ENCODE measurements at regions not wholly inside any gene's neighbourhood (a gene's known extent, or its start where the extent isn't known, plus 50 kb on each side); places are given as distances from the start of the nearest gene placed in this dataset.

DNA sequence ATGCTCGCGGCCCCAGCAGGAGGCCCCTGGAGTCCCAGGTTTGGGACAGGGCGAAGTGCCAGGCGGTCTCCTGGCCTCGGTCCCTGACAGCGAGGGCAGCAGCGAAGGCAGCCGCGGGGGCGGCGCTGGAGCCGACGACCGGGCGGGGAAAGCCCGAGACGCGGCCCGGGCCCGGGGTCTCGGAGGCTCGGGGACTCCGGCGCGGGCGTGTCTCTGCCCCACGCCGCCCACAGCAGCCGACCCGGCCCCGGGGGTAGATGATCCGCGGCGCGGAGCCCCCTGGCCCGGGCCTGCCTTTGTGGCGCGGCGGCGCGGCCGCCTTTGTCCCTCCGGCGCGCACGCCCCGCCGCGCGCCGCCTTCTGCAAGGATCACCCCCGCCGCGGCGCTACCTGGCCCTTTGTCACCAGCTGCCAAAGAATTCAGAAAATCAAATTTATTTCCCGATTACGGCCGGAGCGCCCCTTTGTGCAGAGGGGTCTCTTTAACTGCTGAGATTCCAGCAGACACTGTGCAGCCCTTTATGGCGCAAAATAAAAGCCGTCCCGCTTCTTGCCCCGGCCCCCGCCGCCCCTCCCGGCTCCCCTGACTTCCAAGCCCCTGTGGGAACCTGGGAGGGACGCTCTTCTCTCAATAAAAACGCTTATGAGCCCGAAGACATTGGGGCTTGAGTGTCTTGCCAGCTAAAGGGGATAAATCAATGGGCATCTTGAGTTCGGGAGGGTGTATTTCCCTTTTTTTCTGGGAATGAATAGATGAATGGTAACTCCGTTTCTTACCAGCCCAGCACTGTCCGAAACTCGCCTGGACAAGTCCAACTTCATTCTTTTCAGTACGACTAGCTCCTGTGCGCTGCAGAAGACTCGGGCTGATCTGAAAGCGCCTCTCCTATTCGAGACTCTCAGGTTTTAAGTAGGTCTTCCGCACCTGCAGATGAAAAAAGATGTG lies 68.4 kb downstream of the HES1 start:
- TF ChIP-seq ZBTB1 (tag by site-specific recombination; IDR thresholded peaks at IDR 0.05) (no peak), CTCF (tag by site-specific recombination; IDR thresholded peaks at IDR 0.05) (no peak), ZNF24 (tag by site-specific recombination; IDR thresholded peaks at IDR 0.05) (no peak)
- TF ChIP-seq, protein P1, sequence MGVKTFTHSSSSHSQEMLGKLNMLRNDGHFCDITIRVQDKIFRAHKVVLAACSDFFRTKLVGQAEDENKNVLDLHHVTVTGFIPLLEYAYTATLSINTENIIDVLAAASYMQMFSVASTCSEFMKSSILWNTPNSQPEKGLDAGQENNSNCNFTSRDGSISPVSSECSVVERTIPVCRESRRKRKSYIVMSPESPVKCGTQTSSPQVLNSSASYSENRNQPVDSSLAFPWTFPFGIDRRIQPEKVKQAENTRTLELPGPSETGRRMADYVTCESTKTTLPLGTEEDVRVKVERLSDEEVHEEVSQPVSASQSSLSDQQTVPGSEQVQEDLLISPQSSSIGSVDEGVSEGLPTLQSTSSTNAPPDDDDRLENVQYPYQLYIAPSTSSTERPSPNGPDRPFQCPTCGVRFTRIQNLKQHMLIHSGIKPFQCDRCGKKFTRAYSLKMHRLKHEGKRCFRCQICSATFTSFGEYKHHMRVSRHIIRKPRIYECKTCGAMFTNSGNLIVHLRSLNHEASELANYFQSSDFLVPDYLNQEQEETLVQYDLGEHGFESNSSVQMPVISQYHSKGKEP (tag by site-specific recombination; IDR thresholded peaks at IDR 0.05), result no peak
